Hypothalamus (tissue), 51 donors: ENCODE measurements at regions not wholly inside any gene's neighbourhood (a gene's known extent, or its start where the extent isn't known, plus 50 kb on each side); places are given as distances from the start of the nearest gene placed in this dataset.

Experiments used
- DNase-seq, 51 donors: peaks; one replicate each; lab custom pipeline; 2025; lab: John Stamatoyannopoulos, UW

GRCh38 chr1:98088381-98088780 lies 167.5 kb upstream of the DPYD start:
- DNase-seq = no peak

GRCh38 chr1:98086796-98087441 lies 166.1 kb upstream of the DPYD start:
- DNase-seq = no peak

- DNase-seq = no peak
Observed at GRCh38 chr1:98086156-98086555, 165.3 kb upstream of the DPYD start.

- DNase-seq = no peak
Observed at GRCh38 chr1:98084188-98084587, 163.4 kb upstream of the DPYD start.

DNA sequence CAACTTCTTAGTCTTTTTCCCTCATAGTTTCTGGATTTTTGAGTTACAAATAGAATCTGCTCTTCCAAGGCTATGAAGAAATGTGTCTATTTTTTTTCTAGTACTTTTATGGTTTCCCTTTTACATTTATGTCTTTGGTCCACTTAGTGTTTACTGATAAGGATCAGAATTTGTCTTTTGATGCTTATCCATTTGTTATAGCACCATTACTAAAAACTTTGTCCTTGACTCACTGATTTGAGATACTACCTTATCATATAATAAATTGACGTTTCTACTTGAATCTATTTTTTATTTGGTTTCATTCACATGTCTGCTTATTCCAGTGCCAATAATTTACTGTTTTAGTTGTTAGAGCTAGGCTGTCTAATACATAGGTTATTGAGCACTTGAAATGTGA lies 161.1 kb upstream of the DPYD start:
- DNase-seq = no peak

DNA sequence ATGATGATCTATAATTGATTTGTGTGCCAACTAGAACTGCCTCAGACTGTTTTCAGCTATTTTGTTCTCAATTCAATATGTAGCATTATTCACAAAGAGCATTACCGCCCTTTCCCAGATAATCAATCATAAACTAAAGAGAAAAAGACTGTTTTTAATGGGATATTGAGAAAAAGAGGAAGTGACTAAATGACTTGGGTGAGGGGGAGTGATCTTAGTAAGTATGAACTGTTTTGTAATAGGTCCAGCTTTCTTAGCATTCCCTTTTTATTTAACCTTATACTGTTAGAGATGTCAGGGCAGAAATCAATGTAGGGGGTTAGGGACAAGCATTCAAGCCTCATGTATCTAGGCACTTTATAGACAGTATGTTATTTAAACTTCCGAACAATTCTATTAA lies 157.8 kb upstream of the DPYD start:
- no peak for DNase-seq

GRCh38 chr1:98077691-98078090 lies 156.9 kb upstream of the DPYD start:
- DNase-seq = no peak

- DNase-seq = no peak
Observed at GRCh38 chr1:98075626-98076025, 154.8 kb upstream of the DPYD start.

GRCh38 chr1:98073823-98074222 lies 153.0 kb upstream of the DPYD start:
- DNase-seq = no peak

GRCh38 chr1:98073106-98073505 lies 152.3 kb upstream of the DPYD start:
- peak in 1 of 51 donors; percentile 20 for DNase-seq

DNA sequence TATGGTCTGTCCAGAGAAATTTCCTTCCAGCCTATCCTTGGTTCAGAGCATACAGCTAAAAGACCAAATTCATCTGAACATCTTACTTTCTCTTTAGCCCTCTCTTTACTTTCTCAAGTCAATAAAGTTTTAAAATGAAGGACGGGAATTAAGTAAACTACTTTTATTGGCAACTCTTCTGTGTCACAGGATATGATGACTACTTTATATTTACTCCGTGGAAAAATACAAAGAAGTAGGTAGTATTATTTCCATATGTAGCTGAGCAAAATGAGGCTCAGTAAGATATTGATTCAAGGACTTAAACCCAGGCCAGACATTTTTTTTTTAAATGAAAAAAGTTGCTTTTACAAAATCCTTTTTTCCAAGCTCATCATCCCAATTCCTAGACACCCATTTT lies 151.2 kb upstream of the DPYD start:
- no peak for DNase-seq

GRCh38 chr1:98068016-98068415 lies 147.2 kb upstream of the DPYD start:
- DNase-seq = no peak

DNA sequence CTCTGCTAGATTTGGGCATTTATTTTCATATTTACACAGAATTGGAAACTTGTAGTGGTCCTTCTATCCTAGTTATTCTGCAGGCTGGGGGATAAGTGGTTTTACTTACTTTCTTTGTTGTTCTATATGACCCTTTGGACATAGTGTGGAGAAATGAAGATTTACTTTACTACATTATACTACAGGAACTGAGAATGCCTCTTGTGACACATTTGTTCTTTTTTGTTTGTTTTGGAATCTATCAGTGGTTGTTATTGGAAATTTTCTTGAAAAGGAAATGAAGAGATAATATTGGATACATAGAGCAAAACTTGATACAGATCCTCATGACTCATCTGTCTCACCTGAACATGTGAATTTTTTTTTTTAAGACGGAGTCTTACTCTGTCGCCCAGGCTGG lies 146.1 kb upstream of the DPYD start:
- DNase-seq = no peak

DNA sequence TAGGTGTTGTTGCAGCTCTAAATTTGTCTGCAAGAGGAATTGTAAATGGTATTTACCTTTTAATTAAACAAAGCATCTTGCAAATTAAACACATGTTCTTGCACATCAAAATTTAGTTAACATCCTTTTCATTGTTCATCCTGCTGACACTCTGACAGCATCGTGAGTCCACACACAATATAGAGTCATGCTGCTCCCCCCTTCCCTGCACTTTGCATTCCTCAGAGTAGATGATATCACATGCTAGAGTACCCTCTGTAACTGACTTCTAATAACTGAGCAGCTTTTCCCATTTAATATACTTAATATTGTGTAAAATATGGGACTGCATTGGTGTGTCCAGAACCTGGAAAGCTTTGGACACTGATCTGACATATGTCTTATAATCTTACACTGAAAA lies 138.8 kb upstream of the DPYD start:
- DNase-seq = no peak

- no peak for DNase-seq
Observed at GRCh38 chr1:98058676-98059075, 137.8 kb upstream of the DPYD start.

GRCh38 chr1:98057236-98057910 lies 136.5 kb upstream of the DPYD start:
- peak in 2 of 51 donors; percentile 26 to 43 for DNase-seq

GRCh38 chr1:98056781-98057180 lies 135.9 kb upstream of the DPYD start:
- no peak for DNase-seq

DNA sequence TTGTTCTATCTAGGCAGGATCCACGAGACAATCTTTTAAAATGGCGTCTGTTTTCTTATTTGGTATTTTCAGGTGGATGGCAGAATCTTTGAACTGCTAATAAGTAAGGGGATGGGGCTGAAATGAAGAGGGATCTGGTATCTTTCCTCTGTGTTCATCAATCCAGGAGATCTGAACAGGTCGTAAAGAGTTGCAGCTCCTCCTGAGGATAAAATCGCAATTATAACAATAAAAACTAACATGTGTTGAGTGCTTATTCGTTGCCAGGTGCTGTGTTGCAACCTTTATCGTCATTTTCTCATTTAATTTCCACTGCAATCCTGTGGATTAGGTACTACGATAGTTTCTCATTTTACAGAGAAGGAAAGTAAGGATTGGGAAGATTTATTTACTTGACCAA lies 134.6 kb upstream of the DPYD start:
- DNase-seq = peak in 1 of 51 donors; percentile 52

DNA sequence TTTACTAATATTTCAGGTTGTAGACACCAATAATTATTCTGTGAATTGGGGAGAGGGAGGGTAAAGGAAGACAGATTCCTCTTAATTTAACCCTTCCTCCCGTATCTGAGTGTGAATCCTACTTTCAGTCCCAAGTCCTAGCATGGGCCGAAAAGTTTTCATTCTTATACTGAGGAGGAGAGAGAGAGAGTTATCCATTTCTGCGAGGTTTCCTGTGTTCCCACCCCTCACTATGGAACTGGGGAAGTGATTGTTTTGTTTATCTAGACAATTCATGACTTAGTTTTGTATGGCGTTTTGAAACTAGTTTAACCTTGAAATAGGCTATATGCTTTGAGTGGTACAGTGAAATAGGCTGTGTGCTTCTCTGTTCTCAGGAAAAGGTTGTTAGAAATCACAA lies 134.0 kb upstream of the DPYD start:
- no peak for DNase-seq

DNA sequence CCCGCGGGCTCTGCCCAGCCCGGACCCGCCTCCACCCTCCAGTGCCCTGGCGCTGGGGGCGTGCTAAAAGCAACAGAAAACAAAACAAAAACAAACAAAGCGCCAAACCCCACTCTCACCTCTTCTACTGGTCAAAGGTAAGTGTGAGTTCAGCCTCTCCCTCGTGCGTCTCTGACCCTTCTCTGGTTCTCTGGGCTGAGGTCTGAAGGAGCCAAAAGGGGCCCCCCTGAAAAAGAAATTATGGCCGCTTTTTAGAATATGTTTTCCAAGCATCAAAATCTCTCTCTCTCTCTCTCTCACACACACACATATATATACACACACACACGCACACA lies 133.5 kb upstream of the DPYD start:
- DNase-seq = no peak

GRCh38 chr1:98053471-98054366 lies 132.9 kb upstream of the DPYD start:
- DNase-seq = peak in 36 of 51 donors; percentile 26 to 84 (median 58)
